ENCODE measurements at regions not wholly inside any gene's neighbourhood (a gene's known extent, or its start where the extent isn't known, plus 50 kb on each side); places are given as distances from the start of the nearest gene placed in this dataset.

GRCh38 chr12:98408681-98409080 is 106.7 kb upstream of the TMPO start:
- DNase-seq, result no peak

- no peak for DNase-seq
These were observed 105.8 kb upstream of the TMPO start for GRCh38 chr12:98409548-98409947.

- DNase-seq, result no peak
These were observed 105.0 kb upstream of the TMPO start for GRCh38 chr12:98410356-98410755.

GRCh38 chr12:98416845-98417244 is 98.5 kb upstream of the TMPO start:
- no peak for DNase-seq

GRCh38 chr12:98417266-98417665 is 98.1 kb upstream of the TMPO start:
- no peak for DNase-seq

- no peak for DNase-seq
These were observed 96.9 kb upstream of the TMPO start for GRCh38 chr12:98418357-98419075.

- DNase-seq, result no peak
These were observed 96.2 kb upstream of the TMPO start for GRCh38 chr12:98419081-98419794.

- DNase-seq, result no peak
These were observed 95.5 kb upstream of the TMPO start for GRCh38 chr12:98419795-98420404.

- DNase-seq, result no peak
These were observed 94.9 kb upstream of the TMPO start for GRCh38 chr12:98420461-98420860.

- no peak for DNase-seq
These were observed 94.1 kb upstream of the TMPO start for GRCh38 chr12:98421316-98421715.

GRCh38 chr12:98422359-98422758 is 93.0 kb upstream of the TMPO start:
- DNase-seq, result no peak

GRCh38 chr12:98422812-98423211 is 92.6 kb upstream of the TMPO start:
- DNase-seq, result no peak

GRCh38 chr12:98423963-98424362 is 91.4 kb upstream of the TMPO start:
- no peak for DNase-seq

GRCh38 chr12:98424726-98425401 is 90.5 kb upstream of the TMPO start:
- peak; percentile 61 to 67 for DNase-seq

- DNase-seq, result no peak
These were observed 89.5 kb upstream of the TMPO start for GRCh38 chr12:98425859-98426258.

- DNase-seq, result no peak
These were observed 84.3 kb upstream of the TMPO start for GRCh38 chr12:98431089-98431488.

- DNase-seq, result no peak
These were observed 78.2 kb upstream of the TMPO start for GRCh38 chr12:98437166-98437565.

GRCh38 chr12:98437806-98438595 is 77.4 kb upstream of the TMPO start:
- DNase-seq, result no peak

GRCh38 chr12:98438656-98439230 is 76.6 kb upstream of the TMPO start:
- no peak for DNase-seq

GRCh38 chr12:98439471-98439951 is 75.9 kb upstream of the TMPO start:
- DNase-seq, result no peak

- peak in 1 of 2 experiments; percentile 21 for DNase-seq
These were observed 75.3 kb upstream of the TMPO start for GRCh38 chr12:98439981-98440581.

GRCh38 chr12:98446060-98446459 is 69.3 kb upstream of the TMPO start:
- no peak for DNase-seq
